Activated T-helper 9 cell treated with anti-CD3 and anti-CD28 coated beads, Interleukin-2, amount 50 U/mL, for 16 hours (primary cell): ENCODE measurements at regions not wholly inside any gene's neighbourhood (a gene's known extent, or its start where the extent isn't known, plus 50 kb on each side); places are given as distances from the start of the nearest gene placed in this dataset.
A peak's percentile ranks its signal among the peaks of the same experiment; 100 is the strongest.
"Not testable (repeated sequence)": the region's sequence is repeated elsewhere in the genome, so short reads cannot be mapped to it uniquely, and the experiment has no call there.

Experiments used
- DNase-seq: peaks from one replicate; pipeline ENCODE4 v3.0.0-alpha.2; 2020; ENCODE audit warnings: low read depth

DNA sequence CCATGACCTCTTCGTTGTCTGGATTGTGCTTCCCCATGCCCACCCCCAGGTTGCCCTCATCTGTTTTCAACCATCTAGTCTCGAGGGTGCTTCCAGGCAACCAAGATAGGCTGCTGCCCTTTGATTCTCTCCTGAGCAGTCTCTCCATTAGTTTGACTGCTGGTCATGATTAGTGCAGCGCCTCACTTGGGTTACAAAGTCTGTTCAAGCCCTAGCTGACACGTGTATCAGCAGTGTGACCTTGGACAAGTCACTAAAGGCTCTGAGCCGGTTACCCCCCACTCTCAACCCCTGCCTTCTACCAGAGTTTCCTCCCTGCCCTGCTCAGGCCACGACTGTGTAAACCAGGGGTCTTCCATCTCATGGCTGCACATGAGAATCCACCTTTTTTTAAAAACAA is 185.3 kb upstream of the PWP1 start:
- no peak for DNase-seq

DNA sequence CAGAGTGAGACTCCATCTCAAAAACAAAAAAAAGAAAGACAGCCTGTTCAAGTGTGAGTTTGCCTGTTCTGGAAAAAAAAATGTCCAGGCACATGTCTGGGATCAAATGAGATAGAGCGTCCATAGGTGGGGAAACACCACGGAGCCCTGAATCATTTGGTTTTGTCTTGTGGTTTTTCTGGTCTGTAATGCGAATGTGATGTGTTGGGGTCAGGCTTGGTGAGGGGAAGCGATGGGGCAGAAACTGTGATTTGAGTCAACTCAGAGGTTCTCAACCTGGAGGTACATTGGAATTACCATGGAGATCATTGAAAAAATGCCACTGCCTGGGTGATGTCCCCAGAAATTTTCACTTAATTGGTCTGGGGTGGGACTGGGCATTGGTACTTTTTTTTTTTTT is 183.9 kb upstream of the PWP1 start:
- DNase-seq = no peak

DNA sequence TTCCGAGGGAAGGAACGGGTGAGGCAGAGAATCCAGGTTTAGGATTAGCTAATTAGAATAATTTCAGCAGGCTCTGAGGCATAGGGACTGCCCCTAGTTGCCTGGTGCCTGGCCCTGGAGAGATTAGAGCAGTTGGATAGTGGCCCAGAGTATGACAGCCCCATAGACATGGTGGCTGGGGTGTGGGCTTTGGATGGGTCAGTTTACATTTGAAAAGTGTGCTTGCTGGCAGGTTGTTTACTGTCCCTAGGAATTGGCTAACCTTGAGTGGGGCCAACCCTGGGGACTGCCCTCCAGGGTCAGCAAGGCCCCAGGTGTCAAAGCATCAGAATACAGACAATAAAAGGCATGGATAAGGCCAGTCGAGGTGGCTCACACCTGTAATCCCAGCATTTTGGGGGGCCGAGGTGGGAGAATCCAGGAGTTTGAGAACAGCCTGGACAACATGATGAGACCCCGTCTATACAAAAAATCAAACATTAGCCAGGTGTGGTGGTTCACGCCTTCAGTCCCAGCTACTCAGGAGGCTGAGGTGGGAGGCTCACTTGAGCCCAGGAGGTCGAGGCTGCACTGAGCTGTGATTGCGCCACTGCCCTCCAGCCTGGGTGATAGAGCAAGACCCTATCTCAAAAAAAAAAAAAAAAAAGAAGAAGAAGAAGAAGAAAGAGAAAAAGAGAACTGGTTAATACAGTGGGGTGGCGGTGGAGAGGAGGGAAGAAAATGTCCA is 182.3 kb upstream of the PWP1 start:
- DNase-seq = no peak

DNA sequence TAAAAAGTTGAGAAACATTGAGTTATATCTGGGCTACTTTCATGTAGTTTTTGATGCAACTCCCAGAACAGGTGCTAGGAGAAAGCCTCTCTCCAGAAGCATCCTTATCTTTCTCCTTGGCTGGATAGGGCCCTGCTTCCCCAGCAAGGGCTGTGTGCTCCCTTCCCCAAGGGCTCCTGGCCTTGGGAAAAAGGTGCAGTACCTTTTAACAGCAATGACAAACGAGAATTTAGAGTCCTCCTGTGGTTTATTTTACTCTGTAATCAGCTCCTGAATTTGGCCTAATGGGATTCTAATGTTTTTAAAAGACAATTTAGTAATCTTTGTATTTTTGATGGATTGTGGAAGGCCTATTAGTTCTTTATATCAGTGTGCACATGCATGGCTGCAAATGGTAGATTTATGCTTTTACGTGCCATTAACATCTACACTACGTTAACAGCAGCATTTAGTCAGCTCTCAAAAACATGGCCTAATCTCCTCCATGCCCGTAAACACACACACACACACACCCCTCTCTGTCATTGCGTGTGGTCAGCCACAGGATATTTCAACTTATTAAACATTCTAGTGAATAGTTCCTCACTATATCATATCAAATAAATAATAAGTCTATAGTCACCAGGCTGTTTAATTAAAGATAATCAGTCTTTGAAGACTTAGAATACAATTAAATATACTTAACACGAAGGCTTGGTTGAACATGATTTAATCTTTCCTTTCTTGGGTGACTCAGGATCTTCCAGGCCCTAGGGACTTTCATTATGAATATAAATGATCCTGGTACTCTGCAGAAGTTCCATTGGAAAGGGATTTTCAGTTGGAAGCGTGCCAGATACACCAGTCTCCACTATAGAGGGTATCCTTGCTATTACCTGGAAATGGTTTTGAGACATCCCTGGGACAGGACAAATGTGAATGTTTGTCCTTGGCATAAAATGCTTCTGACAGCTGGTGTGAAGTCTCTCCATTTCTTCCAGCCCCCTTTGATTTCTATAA is 181.4 kb upstream of the PWP1 start:
- no peak for DNase-seq

DNA sequence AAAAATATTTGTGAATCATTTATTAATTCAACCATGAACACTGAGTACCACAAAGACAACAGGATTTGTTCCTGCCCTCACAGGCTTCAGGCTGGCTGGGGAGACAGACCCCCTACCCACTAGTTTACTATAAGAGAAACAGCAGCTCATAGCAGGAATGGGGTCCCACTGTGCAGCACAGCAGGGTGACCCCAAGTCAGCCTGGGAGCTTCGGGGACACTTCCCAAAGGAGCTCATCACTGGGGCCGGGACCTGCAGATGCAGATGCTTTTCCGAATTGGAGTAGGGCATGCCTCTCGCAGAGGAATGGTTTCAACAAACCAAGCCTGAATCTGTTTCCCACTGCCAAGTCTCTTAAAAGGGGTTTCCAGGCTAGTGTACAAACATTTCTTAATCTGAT is 176.2 kb upstream of the PWP1 start:
- no peak for DNase-seq

DNA sequence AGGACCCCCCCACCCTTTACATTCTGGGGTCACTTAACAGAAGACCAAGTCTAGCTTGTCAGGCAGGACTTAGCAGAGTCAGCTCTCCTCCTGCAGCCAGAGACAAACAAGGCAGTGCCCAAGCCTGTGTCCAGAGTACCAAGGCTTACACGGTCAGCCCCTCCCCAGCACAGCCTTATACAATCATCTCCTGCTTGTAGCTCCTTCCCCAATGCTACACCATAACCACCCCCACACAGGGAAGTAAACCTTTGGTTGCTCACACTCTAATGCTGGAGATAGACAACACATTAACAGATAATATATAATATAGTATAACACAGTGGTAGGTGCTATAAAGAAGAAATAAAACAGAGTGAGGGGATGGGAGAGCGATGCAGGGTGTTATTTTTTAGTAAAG is 175.4 kb upstream of the PWP1 start:
- no peak for DNase-seq

DNA sequence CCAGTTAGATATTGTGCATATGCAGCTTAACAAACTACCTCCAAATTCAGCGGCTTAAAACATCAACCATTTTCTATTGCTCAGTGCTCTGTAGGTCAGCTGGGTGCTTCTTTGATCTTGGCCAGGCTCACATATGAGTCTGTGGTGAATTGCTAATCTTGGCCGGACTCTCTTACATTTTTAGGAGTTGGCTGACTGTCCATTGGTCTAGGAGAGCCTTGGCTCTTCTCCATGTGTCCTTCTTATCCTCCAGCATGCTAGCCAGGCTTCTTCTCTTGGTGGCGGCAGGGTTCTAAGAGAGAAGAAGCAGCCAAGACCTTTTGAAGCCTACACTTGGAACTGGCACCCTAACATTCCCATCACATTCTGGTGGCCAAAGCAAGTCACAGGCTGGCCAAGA is 174.3 kb upstream of the PWP1 start:
- no peak for DNase-seq

DNA sequence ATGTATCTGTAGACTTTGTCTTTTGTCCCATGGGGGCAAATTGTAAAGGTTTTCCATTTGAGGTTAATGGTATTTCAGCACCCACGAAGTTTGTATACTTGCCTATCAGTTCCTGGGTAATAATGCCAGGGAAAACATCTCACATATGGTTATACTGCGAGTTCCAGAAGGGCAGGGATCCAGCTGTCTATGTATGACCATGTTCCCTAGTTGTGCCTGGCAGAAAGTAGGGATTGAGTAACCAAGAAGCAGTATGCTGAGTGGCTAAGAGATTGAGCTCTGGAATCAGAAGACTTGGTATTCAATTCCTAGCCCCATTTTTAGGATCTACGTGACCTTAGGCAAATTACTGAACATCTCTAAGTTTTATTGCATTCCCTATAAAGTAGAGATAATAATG is 173.2 kb upstream of the PWP1 start:
- no peak for DNase-seq

DNA sequence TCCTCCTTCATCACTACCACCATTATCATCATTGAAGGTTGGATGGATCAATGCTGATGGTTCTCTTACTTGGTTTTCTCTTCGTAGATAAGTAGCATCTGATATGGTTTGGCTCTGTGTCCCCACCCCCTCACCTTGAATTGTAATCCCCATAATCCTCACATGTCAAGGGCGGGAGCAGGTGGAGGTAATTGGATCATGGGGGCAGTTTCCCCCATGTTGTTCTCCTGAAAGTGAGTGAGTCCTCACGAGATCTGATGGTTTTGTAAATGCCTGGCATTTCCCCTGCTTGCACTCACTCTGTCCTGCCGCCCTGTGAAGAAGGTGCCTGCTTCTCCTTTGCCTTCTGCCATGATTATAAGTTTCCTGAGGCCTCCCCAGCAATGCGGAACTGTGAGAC is 172.4 kb upstream of the PWP1 start:
- DNase-seq = no peak

DNA sequence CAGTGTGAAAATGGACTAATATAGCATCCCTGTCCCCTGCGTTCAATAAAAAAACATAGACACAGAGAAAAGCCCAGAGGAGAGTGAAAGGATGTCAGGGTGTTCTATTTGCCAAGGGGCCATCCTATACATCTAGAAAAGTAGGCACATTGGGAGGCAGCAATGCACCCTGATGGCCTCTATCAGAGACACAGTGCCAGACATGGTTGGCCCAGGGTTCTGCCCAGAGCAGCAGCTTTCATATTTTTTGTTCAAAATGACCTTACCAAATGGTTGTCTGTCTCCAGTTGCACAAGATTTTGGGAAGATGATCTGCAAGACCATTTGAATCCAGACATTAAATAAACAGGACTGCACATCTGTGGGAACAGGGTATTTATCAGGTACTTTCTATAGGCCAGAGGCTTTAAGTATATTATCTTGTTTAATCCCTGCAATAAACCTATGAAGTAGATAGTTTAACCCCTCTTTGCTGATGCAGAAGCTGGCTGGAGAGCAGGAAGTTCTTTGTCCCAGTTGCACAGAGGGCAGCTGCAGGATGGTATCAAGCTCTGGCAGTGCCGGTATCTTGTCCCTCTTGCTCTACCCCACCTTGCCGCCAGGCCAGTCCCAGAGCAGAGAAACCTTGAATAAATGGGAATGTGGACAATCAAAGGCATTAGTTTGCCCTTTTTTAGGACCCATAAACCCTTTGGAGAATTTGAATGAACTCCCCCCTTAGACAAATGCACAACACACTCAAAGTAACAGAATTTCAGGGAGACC is 171.8 kb upstream of the PWP1 start:
- no peak for DNase-seq

DNA sequence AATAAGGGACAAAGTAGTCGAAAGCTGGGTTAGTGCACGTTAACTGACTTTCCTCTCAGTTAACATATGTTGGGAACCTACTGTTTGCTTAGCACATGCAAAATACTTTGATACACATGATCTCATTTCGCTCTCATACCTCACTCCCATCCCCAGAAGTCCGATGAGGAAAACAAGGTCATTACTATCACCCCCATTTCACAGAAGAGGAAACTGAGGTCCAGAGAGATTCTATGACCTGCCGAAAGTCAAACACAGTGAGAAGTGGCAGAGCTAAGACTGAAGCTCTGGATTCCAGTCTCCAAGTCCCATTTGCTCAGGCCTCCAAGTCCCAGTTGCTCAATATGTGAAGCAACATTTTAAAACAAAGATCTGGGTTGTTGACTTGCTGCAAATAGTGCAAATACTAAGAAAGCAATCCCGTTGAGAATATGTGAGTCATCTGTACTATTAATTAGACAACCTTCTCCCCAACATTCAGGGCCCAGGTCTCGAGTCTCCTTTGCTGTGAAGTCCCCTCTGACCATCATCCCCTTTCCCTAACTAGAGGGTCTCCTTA is 170.6 kb upstream of the PWP1 start:
- no peak for DNase-seq

DNA sequence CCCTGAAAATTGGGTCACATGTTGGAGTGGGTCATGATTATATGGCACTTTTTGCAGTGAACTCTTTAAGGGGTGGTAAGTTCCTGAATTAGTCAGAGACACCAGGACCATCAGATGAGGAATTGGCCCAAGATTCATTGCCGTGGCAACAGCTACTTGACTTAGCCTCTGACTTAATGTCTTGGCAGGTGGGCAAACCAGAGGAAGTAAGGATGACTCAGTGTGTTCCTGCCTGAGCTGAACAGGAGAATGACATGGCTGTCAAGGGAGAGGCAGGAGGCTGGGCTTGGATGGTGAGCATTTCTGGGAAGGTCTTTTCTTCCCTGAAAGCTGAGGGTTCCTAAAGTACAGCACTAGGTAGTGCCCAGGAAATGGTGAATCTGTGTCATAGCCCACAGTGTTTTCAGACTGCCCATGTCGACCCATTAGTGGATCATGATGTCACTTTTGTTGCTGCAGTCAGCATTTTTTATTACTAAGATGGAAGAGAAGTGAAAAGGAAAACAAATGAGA is 170.1 kb upstream of the PWP1 start:
- peak; percentile 2 for DNase-seq

DNA sequence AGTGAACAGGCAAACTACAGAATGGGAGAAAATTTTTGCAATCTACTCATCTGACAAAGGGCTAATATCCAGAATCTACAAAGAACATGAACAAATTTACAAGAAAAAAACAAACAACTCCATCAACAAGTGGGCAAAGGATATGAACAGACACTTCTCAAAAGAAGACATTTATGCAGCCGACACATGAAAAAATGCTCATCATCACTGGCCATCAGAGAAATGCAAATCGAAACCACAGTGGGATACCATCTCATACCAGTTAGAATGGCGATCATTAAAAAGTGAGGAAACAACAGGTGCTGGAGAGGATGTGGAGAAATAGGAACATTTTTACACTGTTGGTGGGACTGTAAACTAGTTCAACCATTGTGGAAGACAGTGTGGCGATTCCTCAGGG is 167.8 kb upstream of the PWP1 start:
- not testable (repeated sequence) for DNase-seq

DNA sequence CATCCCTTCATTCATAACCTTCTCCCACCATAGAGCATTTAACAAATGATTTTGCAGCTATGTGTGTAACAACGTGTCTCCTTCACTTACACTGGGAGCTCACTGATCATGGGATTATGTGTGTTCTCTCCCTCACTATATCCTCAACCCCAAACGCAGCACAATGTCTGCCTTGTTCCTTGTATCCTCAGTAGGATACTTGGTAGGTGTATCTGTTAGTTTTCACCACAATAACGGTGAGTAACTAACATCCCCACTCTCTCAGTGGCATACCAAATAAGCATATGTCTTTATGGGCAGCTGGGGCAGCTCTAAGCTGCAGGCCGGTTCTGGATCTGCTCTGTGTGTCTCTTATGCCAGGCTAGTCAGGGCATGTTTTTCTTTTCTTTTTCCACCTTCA is 166.7 kb upstream of the PWP1 start:
- no peak for DNase-seq

DNA sequence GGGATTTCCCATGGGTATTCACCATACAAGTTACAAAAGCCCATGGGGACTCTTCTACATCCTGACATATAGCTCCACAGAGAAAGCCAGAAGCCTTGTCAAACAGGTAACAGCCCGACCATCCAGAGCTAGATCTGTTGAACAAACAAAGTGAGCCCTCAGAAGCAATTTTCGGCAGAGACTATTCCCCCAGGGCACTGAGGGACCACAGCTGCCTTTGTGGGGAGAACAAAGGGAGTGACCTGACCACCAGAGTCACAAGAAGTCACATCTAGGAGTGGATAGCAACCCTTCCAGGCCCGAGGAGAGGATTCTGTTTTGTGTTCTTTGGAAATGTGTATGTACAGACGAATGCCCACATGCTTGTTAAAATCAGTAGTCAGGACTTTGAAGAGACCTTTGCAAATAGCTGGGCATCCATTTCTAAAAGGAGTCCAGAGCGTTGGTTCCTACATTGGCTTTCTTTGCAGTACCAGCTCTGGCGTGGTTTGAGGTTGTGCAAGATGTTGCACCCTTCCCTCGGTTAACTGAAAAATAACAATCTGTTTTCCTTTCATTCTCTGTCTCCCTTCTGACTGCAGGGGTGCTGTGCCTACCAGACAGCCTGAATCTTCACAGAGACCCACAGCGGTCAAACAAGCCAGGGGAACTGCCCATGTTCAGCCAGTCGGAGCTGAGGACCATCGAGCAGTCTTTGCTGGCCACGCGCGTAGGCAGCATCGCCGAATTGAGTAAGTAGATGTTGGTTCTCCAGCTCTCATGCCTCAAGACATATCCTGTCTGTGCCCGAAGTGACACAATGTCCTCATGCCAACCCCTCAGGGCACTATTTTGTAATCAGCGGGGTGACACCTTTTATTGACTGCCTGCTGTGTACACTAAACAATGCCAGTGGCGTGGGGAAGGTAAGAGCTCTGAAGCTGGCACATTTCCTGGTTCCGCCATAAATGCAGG is 165.4 kb upstream of the PWP1 start:
- no peak for DNase-seq

DNA sequence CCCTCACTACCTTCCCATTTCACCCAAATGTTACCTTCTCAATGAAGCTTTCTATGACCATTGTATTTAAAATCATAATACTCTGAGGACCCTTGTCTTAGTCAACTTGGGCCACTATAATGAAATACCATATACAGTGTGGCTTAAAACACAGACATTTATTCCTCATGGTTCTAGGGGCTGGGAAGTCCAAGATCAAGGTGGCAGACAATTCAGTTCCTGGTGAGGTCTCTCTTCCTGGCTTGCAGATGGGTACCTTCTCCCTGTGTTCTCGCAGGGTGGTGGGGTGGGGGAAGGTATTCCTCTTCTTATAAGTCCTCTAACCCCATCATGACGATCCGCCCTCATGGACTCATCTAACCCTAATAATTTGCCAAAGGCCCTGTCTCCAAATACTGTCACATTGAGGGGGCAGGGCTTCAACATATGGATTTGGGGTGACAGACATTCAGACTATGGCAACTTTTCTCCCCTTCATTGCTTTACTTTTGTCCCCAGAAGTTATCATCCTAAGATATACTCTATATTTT is 163.7 kb upstream of the PWP1 start:
- no peak for DNase-seq

DNA sequence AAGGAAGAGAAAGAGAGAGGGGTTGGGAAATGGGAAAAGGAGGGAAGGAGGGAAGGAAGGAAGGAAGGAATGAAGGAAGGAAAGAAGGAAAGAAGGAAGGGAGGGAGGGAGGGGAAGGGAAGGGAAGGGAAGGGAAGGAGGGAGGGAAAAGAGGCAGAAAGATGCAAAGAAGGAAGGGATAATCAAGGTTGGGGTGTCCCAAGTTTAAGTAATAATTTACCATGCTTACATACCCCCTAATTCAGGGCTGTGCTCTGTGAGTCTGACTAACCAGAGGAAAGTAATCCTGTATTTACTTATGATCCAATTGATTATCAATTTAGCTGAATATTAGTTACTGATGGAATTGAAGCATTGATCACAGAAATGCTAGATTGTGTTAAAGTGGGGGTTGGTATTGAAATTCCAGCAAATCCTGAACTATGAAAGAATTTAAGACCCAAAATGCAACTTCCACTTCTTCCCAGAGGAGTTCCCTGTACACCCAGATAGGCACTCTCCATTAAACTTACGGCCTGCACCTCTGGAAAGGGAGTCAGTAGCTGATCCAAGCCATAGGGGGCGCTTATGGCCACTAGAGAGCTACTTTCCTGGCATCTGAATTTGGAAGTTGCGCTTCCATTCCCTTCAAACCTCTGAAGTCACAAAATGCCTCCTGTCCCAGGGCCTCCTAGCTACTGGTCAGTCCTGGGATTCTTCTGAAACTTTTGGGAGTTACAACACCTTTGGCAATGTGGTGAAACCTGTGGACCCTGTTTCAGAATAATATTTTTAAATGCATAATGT is 162.7 kb upstream of the PWP1 start:
- no peak for DNase-seq

DNA sequence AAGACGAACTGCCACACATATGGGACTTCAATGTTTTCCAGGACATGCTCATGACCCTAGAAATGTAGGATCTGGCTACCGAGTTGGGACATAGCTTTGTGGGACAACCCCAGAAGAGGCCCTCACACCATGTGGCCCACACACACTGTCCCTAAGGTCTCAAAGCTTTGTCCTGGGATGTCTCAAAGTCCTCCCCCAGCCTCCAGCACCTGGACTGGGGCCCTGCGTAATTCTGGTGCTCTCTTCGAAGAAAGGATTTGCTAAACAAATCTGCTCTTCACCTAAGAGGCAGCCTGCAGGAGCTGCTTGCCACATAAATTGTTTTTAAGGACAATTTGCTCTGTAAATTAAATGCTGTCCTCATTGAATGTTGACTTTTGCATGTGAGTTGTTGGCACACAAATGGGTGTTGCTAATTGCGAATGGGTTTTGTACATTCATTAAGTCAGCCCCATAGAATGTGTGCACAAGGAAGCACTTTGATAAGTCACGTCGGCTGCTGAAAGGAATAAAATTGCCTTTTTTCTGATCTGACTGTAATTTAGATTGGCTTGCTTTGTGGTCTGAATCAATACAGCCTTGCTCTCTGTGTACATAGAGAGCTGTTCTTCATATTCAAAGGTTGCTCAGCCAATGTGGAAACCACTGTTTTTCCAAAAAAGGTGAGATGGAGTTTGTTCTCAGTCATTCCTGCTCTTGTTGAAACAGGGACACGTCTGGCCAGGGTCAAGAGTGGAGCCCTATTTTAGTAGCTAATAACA is 161.6 kb upstream of the PWP1 start:
- no peak for DNase-seq
